ENCODE measurements at regions not wholly inside any gene's neighbourhood (a gene's known extent, or its start where the extent isn't known, plus 50 kb on each side); places are given as distances from the start of the nearest gene placed in this dataset.

- no peak for TF ChIP-seq CTCF (IDR thresholded peaks at IDR 0.05; ENCODE audit: poor library complexity)
- no peak for TF ChIP-seq EZH2 (IDR thresholded peaks at IDR 0.05; ENCODE audit: borderline replicate concordance)
- TF ChIP-seq EZH2phosphoT487 (IDR thresholded peaks at IDR 0.05; ENCODE audit: low read depth, severe bottlenecking, unreplicated experiment) = no peak
Observed at GRCh38 chr19:30309905-30310601, 62.1 kb upstream of the ZNF536 start.
